ENCODE measurements at regions not wholly inside any gene's neighbourhood (a gene's known extent, or its start where the extent isn't known, plus 50 kb on each side); places are given as distances from the start of the nearest gene placed in this dataset.
"Not testable (repeated sequence)": the region's sequence is repeated elsewhere in the genome, so short reads cannot be mapped to it uniquely, and the experiment has no call there.

DNA sequence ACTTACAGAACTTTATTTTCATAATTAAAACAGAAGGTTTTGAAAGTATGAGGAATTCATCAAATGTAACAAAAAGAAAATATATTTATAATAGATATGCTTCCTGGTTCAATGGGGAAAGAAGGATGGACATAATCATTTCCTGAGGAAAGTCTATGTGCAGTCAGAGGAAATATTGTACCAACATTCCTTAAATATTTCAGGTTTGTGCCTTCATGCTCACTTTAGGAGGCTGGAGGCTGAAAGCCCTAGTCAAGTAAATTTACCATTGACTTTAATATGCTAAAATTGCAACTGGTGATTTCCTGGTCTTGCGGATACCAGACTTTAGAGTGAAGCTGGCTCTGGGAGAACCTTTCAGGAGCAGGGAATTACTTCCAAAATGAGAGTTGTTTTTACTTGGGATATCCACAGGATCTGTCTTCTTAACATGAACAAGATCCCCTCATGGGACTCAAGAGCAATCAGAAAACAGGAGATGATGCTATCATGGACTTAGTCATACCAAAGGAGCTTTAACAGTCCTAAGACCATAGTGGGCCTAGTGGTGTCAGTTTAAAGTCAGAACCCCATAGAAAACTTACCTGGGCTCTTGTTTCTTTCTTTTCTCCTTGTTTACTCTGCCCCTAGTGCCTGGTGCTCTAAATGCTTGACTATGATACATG, 762.8 kb upstream of the GRAMD2B start:
- no peak for DNase-seq

GRCh38 chr5:125661584-125661983, 761.6 kb upstream of the GRAMD2B start:
- no peak for DNase-seq

- no peak for DNase-seq
These were observed 754.3 kb upstream of the GRAMD2B start for GRCh38 chr5:125668884-125669283.

DNA sequence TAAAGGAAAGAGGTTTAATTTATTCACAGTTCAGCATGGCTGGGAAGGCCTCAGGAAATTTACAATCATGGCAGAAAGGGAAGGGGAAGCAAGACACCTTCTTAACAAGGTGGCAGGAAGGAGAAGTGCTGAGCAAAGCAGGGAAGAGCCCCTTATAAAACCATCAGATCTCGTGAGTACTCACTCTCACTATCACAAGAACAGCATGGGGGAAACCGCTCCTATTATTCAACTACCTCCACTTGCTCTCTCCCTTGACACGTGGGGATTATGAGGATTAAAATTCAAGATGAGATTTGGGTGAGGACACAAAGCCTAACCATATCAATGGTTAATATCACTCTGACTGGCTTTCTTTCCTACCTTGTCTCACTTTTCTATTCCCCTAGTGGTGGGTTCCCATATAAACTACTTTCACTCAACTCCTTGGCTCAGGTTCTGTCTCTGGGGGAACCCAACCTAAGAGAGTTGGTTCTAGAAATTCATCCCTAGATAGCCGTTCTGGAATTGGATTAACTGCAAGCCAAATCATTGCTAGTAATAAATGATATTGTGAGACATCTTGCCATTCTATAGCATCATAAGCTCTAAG, 749.8 kb upstream of the GRAMD2B start:
- no peak for DNase-seq

DNA sequence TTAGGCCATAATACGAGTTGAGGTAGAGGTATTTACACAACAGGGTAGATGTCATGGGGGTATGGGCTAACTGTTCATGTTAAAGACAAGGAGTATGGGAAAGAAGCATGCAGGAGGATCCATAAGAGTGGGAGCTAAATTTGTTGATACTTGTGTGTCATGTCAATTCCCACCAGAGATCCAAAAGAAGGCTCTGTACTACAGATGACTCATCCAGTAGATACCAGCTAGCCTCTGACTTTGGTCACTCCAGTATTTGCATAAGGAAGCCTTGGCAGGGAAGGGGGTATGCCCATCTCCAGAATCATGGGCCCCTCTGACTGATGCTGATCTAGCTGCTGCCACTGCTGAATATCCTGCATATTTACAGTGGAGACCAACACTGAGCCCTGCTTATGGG, 743.7 kb upstream of the GRAMD2B start:
- no peak for DNase-seq

DNA sequence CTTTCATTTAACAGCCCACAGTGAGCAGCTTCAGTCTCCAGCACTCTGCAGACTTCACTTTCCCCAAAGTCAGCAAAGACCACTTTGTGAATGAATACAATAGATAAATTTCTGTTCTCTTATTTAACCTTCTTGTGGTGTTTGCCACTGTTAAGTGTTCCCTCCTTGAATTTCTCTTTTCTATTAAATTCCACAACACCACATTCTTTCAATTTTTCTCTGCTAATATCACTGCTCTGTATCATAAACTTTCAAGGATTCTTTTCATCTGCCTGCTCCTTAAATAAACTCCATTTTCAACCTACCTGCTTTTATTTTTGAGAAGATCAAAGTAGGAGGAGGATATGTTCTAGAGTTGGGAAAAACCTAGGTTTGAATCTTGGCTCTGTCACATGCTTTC, 739.5 kb upstream of the GRAMD2B start:
- no peak for DNase-seq

DNA sequence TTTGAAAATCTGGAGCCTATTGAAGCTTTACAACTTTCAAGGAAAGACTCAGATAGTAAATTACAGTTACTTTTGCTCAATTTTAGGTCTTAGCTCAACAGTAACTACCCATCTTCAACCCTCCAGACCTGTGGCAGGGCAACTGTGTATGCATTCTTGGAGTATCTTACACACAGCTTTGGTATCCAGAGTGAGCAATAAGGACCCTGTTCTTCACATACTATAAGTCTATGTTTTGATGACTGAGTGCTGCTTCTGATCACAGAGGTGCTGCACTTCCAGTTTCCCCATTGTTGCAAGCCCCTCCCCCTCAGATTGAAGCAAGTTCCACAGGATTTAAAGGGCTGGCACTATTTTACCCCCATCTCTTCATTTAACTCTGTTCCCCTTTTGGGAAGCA, 737.4 kb upstream of the GRAMD2B start:
- DNase-seq = no peak

DNA sequence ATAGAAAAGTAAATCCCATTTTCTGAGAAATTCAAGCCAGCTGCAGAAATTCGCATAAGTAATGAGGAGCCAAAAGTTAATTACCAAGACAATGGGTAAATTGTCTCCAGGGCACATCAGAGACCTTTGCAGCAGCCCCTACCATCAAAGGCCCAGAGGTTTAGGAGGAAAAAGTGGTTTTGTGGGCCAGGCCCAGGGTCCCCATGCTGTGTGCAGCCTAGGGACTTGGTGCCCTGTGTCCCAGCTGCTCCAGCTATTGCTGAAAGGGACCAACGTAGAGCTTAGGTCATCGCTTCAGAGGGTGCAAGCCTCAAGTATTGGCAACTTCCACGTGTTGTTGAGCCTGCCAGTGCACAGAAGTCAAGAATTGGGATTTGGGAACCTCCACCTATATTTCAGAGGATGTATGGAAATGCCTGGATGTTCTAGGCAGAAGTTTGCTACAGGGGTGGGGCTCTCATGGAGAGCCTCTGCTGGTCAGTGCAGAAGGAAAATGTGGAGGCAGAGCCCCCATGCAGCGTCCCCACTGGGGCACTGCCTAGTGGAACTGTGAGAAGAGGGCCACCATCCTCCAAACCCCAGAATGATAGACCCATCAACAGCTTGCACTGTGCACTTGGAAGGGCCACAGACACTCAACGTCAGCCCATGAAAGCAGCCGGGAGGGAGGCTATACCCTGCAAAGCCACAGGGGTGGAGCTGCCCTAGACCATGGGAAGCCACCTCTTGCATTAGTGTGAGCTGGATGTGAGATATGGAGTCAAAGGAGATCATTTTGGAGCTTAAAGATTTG, 731.3 kb upstream of the GRAMD2B start:
- not testable (repeated sequence) for DNase-seq

- DNase-seq = no peak
These were observed 727.1 kb upstream of the GRAMD2B start for GRCh38 chr5:125695996-125696655.

GRCh38 chr5:125696762-125697161, 726.4 kb upstream of the GRAMD2B start:
- no peak for DNase-seq

DNA sequence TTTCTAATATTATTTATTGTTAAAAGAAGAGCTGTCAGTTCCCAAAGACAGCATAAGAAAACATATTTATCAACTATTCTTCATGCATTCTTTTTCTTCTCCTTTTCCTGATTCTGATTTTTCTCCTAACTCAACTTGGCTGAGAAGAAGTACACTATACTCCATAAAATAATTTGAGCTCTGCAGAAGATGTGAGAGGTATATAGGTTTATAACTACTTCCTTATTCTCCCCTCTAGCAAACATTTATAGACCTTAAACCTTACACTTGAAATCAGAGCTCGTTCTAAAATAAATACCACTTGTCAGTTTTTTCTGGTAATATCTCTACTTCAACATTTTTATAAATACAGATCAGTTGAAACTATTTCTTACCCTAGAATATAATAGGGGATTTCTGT, 724.8 kb upstream of the GRAMD2B start:
- DNase-seq = no peak

GRCh38 chr5:125699860-125700259, 723.3 kb upstream of the GRAMD2B start:
- no peak for DNase-seq

DNA sequence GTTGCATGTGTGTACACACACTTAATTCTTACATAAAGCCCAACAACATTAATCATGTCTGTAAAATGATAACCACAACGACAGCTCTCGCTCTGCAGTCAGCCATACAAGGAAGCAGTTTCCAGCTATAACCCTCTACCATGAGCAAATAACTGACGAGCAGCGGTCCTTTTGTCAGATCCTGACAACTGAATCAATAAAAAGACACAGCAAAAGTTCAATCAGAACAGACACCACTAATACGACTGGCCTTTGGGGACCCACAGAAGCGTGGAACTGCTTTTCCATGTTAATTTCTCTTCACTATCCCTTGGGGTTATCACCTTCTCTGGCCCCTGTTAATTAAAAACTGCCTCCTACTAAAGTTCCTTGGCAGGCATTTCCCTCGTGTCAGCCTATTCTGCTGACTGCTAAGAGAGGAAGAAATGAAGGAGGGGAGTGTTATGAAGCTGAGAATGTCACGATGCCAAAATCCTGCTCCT, 722.8 kb upstream of the GRAMD2B start:
- no peak for DNase-seq

DNA sequence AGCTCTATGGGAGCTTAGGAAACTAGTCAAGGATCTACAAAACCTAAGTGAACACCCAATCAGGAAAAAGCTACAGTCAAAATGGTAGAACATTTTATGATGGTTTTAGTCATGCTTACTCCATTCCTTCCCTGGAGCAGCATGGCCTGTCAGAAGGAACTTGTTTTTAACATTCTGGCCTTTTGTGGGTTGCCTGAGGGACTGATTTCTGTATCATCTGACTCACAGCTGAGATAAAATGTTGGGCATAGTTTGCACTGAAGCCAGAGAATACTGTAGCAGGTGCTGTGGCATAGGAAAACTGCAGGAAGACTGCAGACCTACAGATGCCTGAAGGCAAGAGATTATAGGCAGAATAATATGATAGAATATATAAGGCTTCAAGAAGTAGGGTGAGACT, 719.6 kb upstream of the GRAMD2B start:
- no peak for DNase-seq

DNA sequence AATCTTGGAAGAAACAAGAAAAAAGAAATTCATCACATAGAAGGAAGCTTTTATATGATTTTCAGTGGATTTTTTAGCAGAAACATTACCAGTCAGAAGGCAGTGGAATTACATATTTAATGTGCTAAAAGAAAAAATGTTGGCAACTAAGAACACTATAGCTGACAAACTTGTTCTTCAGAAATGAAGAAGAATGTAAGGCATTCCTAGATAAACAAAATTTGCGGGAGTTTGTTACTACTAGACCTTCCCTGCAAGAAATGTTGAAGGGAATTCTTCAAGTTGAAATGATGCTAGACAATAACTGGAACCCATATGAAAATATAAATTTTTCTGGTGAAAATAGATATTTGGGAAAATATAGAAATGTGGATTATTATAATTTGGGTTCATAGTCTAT, 718.3 kb upstream of the GRAMD2B start:
- no peak for DNase-seq

- no peak for DNase-seq
These were observed 714.6 kb upstream of the GRAMD2B start for GRCh38 chr5:125708583-125708982.

GRCh38 chr5:125710745-125711144, 712.5 kb upstream of the GRAMD2B start:
- DNase-seq = no peak

- no peak for DNase-seq
These were observed 710.8 kb upstream of the GRAMD2B start for GRCh38 chr5:125712397-125712796.

DNA sequence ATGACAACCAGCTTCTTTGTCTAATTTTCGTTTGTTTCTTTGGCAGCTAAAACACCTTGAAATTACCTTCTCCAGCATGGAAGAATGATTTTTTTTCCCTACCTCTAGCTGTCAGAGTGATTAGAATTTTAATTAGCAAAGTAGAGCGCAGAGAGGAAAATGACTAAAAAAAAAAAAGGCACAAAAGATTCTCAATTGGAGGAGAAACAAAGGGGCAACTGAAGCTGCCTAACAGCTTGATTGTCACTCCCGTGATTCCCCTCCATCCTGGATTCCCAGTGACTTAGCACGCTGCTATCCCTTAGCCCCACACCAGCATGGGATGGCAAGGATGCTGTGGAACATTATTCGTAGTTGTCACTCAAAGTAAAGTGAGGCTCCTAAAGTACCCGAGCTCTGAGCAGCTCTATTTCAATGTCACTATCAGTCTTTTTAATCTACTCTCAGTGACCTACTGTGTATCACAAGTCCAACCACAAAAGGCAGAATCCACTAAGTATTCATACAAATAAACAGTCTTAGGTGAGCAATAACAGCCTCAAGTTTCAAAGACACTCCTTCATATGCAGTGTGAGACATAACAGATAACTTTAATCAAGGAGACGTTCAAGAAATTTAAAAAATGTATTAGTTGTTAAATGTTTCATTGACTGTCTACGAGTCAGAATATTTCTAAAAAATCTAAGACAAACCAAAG, 710.0 kb upstream of the GRAMD2B start:
- no peak for DNase-seq

DNA sequence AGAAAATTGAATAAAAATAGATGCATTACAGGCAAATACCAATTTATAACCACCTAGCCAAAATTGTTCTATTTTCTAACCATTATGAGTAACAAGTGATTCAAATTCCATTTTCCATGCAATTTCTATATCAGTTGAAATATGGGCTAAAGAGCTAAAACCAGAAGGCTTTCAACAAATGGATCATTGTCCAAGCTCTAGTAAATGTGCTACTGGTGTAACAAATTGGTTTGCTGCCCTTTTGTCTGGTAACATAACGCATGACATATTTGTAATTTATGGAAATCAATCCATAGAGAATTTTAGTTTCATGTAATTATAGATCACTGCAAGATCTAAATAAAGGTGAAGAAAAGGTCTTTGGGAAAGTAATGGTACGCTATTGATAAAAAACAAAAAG, 708.0 kb upstream of the GRAMD2B start:
- no peak for DNase-seq

DNA sequence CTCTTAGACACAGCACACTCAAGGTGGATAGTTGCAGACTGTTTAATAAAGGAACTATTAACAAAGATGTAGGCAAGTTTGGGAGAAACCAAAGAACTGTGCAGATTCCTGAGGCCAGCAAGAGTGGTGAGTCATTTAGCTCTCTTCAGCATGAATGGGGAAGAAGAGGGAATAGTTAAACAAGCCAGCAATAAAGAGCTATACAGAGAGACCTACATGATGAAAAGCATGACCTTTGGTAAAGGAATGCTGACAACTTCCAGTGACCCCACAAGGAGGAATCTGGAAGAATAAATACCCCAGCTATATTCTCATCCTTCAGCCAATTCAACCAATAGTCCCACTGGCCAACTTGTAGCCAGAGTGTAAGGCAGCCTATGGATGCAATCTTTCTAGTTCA, 706.0 kb upstream of the GRAMD2B start:
- no peak for DNase-seq

DNA sequence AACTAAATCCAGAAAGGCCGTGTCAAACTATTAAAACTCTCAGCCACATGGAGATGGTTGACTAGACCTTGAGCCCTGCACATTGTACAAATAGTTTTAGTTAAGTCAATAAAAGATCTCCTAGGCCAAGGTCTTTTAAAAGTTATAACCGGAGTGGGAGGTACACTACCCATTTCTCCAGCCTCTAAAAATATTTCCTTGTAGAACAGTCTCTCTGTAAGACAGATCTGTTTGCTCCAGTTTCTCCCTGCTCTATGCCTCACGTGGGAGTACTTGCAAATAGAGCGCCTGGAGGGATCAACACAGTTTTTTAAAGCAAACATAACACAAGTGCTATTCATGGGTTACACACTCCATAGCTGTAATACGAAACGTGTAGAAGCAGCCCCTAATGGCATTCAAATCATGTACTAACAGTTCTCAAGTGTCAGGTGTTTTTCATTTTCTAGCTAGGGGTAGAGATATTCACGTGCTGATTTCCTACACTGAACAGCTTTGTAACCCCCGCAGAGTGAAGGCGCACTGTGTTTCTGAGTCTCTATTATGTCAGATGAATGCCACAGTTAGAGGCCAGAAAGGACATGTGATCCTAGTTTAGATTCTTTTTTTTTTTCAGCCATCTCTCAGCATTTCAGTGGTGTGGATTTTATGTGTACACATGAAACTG, 703.4 kb upstream of the GRAMD2B start:
- no peak for DNase-seq

DNA sequence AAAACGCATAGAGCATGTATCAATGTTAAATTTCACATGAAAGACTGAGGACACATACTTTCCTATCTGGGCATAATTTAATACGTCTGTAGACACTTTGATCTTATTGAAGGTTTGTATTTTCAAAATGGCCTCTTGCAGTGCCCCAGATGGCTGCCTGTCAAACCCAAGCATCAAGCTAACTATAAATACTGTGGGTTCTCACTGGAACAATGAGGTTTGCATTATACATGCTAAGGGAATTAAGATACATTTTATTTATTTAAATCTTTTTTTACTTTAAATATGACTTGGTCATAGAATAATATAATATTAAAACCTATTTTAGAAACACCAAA, 702.9 kb upstream of the GRAMD2B start:
- DNase-seq = no peak

Measured in SIG-M5 (cell line).